GM18502 (cell line): ENCODE measurements at regions not wholly inside any gene's neighbourhood (a gene's known extent, or its start where the extent isn't known, plus 50 kb on each side); places are given as distances from the start of the nearest gene placed in this dataset.
A peak's percentile ranks its signal among the peaks of the same experiment; 100 is the strongest.

Experiments used
- ATAC-seq: cut with Tn5 transposase; IDR thresholded peaks from one replicate; pipeline ENCODE4 v1.9.1; 2021; ENCODE audit warnings: mild to moderate bottlenecking; ENCODE audit not compliant: unreplicated experiment, poor library complexity

- no peak for ATAC-seq
Observed at GRCh38 chr7:17674943-17675608, 265.2 kb downstream of the SNX13 start.

- no peak for ATAC-seq
Observed at GRCh38 chr7:17677408-17677807, 262.9 kb downstream of the SNX13 start.

GRCh38 chr7:17678896-17679295 is 261.4 kb downstream of the SNX13 start:
- ATAC-seq, result no peak

- no peak for ATAC-seq
Observed at GRCh38 chr7:17679458-17679857, 260.8 kb downstream of the SNX13 start.

GRCh38 chr7:17680026-17680425 is 260.3 kb downstream of the SNX13 start:
- ATAC-seq, result no peak

GRCh38 chr7:17680943-17681351 is 259.3 kb downstream of the SNX13 start:
- ATAC-seq, result no peak

GRCh38 chr7:17681965-17682364 is 258.3 kb downstream of the SNX13 start:
- no peak for ATAC-seq

- ATAC-seq, result no peak
Observed at GRCh38 chr7:17682586-17682985, 257.7 kb downstream of the SNX13 start.

GRCh38 chr7:17685141-17685540 is 255.2 kb downstream of the SNX13 start:
- ATAC-seq, result no peak

GRCh38 chr7:17687361-17687760 is 252.9 kb downstream of the SNX13 start:
- ATAC-seq, result no peak

GRCh38 chr7:17689361-17689902 is 250.9 kb downstream of the SNX13 start:
- no peak for ATAC-seq

- peak; percentile 90 for ATAC-seq
Observed at GRCh38 chr7:17690030-17690429, 250.3 kb downstream of the SNX13 start.

GRCh38 chr7:17696422-17696821 is 243.9 kb downstream of the SNX13 start:
- ATAC-seq, result no peak

- no peak for ATAC-seq
Observed at GRCh38 chr7:17697128-17697881, 243.0 kb downstream of the SNX13 start.

- no peak for ATAC-seq
Observed at GRCh38 chr7:17699696-17700095, 240.6 kb downstream of the SNX13 start.

GRCh38 chr7:17700138-17700537 is 240.2 kb downstream of the SNX13 start:
- ATAC-seq, result no peak

- no peak for ATAC-seq
Observed at GRCh38 chr7:17706275-17706674, 234.0 kb downstream of the SNX13 start.

- peak; percentile 92 for ATAC-seq
Observed at GRCh38 chr7:17706734-17707133, 233.6 kb downstream of the SNX13 start.

- no peak for ATAC-seq
Observed at GRCh38 chr7:17709127-17709526, 231.2 kb downstream of the SNX13 start.

- ATAC-seq, result no peak
Observed at GRCh38 chr7:17709599-17709998, 230.7 kb downstream of the SNX13 start.

GRCh38 chr7:17710312-17710711 is 230.0 kb downstream of the SNX13 start:
- ATAC-seq, result no peak

- no peak for ATAC-seq
Observed at GRCh38 chr7:17713584-17713983, 226.7 kb downstream of the SNX13 start.
